ENCODE measurements at regions not wholly inside any gene's neighbourhood (a gene's known extent, or its start where the extent isn't known, plus 50 kb on each side); places are given as distances from the start of the nearest gene placed in this dataset.

DNA sequence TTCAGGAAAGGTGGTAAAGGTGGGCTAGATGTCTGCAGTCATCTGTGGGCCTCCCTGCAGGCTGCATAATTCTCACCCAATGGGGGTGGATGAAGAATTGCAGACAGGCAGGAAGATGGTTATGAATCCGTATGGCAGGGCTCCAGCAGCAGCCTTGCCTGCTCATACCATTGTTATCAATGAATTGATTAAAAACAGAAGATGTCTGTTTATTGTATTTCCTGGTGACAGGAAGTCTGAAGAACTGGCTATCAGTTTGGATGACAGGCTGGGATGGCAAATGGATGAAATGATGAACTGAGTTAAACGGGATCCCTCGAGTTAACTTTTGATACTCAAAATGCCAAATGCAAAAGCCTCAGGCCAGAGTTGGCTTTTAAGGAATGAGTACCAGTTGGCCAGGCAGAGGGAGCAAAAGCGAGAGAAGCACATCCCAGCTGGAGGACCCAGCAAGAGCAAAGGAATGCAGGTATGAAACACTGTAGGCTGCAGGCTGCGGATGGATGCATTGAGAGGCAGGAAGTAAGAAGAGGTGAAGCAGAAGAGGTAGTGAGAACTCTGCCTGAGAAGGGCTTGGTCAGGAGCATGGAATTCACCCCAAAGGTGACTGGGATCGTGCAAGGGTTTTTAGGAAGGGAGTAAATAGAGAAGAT lies 550.0 kb upstream of the TBX3 start:
- DNase-seq = no peak

DNA sequence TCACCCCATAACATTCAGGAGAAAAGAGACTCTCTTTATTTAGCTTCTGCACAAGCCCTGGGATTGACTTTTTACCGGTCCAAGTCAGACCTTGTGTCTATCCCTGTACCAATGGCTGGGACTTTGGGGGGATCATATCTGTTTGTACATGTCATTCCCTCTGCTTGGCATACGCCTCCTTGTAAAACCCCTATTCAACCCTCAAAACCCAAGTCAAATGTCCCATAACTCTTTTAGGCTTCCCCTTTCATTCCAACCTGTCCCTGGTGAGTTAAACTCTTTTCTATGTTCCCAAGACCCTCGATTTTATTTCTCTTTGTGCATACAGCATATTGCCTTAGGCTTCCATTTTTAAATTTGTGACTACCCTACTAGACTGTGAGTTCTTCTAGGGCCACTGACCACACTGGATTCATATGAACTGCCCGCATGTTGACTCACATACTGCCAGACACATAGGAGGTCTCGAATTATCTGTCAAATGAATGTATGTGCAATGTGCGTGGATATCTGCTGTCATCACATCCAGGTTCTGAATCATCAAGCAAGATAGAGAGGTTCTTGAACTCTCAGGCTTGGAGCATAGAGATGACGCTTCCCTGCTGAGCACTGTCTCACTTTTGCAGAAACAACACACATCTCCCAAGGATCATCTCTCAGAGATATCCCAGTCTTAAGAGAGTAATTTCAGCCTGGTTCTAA lies 548.6 kb upstream of the TBX3 start:
- no peak for DNase-seq

DNA sequence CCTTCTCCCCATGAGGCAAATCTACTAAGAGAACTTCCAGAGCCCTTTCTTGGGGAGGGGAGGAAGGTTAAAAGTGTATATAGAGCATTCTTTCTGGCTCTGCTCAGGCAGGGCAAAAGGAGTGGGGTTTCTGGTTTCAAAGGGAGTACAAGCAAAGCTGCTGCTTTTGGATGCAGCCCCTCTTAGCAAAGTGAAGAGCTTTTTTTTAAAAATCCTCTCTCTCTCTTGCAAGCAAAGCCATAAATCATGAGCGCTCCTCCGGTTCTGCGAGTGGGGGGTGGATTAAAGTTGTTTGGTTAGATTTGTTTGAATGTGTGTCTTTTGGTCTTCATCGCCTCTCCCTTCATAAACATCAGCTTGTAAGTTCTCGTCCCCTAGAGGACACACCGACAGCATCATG lies 546.6 kb upstream of the TBX3 start:
- no peak for DNase-seq

DNA sequence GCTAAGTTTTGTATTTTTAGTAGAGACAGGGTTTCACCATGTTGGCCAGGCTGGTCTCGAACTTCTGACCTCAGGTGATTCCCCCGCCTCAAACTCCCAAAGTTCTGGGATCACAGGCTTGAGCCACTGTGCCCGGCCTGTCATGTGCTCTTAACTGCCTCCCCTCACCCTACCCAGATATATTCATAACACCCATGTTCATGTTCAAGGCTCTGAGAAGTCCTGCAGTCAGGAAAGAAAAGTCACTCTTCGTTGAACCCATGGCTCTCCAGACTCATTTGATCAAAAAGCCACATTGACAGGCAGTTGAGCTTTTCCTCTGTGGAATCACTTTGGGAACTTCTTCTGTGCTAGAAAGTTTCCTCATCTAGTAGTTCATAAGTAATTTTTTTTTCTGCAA lies 545.5 kb upstream of the TBX3 start:
- no peak for DNase-seq

GRCh38 chr12:115228434-115228833 lies 544.5 kb upstream of the TBX3 start:
- DNase-seq = no peak

GRCh38 chr12:115227137-115227615 lies 543.2 kb upstream of the TBX3 start:
- DNase-seq = no peak

- no peak for DNase-seq
Observed at GRCh38 chr12:115225845-115226244, 541.9 kb upstream of the TBX3 start.

DNA sequence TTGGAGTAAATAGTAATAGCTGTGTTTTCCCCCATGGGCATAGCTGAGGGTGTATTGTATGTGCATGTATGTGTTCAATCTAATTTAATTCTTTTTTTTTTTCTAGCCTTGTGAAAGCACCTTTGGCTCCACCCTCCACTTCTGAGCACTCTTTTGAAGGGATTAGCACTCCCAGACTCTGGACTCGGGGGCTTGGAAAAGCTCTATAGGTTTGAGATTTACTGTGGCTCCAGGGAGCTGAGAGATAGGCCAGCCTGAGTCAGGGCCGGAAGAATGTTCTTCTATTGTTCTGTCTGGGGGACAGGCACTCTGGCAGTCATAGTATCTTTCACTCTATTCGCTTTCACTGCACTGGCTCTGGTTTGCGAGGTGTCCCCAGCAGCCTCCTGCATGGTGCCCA lies 540.0 kb upstream of the TBX3 start:
- no peak for DNase-seq

DNA sequence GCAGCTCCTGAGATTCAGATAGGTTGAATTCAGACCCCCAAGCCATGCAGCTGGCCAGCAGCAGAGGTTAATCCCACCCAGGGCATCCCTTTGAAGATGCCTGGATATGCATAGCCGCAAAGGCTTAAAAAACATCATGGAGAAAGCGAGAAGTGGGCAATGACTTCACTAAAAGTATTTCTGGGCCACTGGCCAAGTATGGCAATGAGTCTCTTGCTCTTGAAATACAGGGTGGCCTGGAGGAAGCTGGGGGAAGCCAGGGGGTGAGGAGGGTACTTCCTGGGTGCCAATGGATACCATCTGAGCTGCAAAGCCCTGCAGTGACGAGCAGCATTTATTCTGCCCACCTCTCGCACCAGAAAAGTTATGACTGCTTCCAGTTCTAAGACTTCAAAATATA lies 539.3 kb upstream of the TBX3 start:
- no peak for DNase-seq

GRCh38 chr12:115222220-115222619 lies 538.2 kb upstream of the TBX3 start:
- no peak for DNase-seq

- no peak for DNase-seq
Observed at GRCh38 chr12:115216301-115216700, 532.3 kb upstream of the TBX3 start.

DNA sequence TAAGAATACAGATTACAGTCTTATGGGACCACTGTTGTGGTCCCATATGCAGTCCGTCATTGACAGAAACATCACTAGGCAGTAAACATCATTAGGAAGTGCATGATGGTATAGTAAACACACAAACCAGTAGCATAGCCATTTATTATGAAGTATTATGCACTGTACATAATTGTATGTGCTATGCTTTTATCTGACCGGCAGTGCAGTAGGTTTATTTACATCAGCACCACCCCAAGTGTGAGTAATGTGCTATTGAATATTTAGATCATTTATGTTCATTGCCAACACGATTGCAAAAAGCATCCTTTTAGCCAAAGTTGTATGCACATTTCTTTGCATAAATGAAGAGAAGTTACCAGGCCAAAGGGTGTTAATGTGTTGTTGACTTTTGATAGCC lies 531.6 kb upstream of the TBX3 start:
- no peak for DNase-seq

- no peak for DNase-seq
Observed at GRCh38 chr12:115213538-115214016, 529.6 kb upstream of the TBX3 start.

DNA sequence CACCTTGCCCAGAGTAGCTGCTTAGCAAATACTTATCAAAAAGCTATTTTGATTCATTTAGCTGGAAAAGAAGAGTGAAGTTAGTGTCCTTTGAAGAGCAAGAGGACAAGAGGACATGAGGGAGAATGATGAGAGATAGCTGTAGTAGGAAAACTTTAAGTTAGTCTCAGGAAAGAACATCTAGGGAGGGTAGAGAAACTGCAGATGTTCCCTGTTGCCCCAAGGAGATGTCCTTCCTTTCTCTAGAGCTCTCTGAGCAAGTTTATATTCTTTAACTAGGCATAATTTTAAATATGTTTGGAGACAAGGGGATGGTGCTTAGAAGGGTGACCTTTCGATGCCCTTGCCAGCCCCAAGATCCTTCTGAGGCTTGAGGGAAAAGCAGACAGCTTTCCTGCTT lies 529.1 kb upstream of the TBX3 start:
- no peak for DNase-seq

DNA sequence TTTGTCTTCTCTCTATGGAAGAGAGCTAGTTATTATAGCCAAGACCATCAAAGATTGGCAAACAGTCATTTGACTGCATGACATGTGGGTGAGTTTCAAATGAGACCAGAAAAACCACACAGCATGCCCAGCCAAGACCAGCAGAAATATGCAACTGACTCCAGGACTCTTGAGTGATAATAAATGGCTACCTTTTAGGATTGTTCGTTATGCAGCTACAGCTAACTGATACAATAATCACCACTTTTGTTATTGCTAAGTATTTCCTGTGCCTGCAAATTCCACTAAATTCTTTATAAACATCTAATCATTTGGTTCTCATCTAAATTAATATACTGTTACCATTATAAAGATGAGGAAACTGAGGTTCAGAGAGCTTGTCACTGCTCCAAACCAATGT lies 528.4 kb upstream of the TBX3 start:
- no peak for DNase-seq

DNA sequence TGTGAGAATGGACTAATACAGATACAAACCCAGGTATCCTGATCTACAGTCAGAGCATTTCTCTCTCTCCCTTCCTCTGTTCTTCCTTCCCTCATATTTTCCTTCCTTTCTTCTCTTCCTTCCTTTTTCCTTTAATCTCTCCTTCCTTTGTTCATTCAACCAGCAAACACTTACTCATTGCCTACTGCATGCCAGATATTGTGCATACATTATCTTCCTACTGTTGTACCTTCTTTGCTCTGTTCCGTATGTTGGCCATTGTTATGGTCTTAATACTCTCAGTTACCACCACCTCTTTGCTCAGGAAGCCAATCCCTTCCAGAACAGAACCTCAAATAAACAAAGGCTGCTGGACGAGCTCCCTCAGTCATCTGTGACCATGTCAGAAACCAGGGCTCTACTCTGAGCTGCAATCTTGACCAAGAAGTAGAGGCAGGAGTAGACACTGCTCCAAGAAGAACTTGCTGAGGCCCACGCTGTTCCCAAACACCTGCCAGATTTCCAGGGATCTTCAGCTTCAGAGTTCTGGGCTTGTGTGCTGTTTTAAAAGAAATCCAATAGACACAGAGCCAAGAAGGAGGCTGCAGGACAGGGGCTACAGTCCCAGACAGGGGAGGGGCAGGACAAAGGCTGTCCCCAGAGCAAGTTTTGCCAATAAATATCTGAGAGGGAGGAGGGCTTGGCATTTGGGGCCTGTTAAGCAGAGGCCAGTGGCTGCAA lies 526.7 kb upstream of the TBX3 start:
- DNase-seq = no peak

DNA sequence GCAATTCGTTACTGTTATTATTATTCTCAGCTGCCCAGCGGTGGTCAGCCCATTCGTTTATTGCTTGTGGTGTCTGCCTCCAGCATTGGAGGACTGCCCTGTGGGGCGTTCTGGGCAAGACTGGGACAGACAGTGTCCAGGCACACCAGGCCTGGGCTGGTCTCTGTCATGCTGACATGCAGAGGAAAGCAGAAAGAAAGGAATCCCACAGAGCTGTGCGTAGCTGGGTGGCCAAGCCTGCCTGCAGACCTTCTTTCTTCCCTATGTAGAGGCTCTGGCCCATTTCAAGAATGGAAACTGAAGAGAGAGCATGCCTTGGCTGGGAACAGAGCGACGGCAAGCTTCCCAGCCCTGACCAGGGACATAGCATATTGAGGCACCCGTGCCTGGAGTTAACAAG lies 525.3 kb upstream of the TBX3 start:
- DNase-seq = no peak

GRCh38 chr12:115208098-115208497 lies 524.1 kb upstream of the TBX3 start:
- DNase-seq = no peak

DNA sequence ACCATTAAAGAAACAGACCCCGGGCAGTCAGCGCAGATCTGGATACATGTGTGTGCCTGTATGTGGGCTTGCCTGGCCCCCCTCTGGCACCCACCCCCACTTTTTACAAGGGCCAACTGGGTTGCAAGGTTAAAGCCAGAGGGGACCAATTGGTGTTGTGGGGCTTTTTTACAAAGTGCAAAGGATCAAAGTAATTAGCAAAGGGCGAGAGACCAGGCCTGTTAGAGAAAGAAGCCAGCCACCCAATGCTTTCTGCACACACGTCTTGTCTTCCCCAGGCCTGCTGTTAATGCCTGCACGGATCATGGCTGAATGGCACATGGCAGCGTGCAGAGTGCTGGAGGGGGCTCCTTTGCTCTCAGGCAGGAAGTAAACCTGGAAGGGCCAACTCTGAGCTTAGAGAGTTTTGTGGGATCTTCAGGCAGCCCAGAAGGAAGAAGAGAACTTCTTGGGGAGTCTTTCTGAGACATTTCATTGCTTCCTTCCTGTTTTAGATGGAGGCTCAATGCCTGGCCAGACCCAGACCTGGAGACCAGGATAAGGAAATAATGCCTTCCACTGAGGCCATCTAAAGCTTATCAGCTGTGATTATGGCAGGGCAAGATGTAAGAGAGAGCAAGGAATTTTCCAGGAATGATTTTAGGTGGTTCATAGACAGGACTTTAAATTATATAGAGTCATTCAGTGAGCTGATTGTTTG lies 523.4 kb upstream of the TBX3 start:
- no peak for DNase-seq

GRCh38 chr12:115206801-115207200 lies 522.8 kb upstream of the TBX3 start:
- no peak for DNase-seq

GRCh38 chr12:115205755-115206308 lies 521.9 kb upstream of the TBX3 start:
- no peak for DNase-seq

GRCh38 chr12:115204957-115205754 lies 521.2 kb upstream of the TBX3 start:
- DNase-seq = no peak

Data from NCI-H446 treated with DMSO at 0.1 percent for 48 hours (cell line).